ENCODE measurements at regions not wholly inside any gene's neighbourhood (a gene's known extent, or its start where the extent isn't known, plus 50 kb on each side); places are given as distances from the start of the nearest gene placed in this dataset.
"Not testable (repeated sequence)": the region's sequence is repeated elsewhere in the genome, so short reads cannot be mapped to it uniquely, and the experiment has no call there.

- Mint-ChIP-seq H3K36me3 (no peaks in the 10 kb centered on the region), H3K27ac (no peak overlapping the region), H3K4me3 (no peak overlapping the region), H3K9me3 (no peaks in the 10 kb centered on the region), H3K27me3 (peaks cover 13% of the 10 kb centered on the region), H3K4me1 (no peaks in the 10 kb centered on the region)
- DNase-seq (ENCODE audit: low spot score in 2 of 2): no peak
- ATAC-seq (ENCODE audit: low read depth): no peak
Observed at GRCh38 chr1:30660241-30660640, 63.1 kb downstream of the MATN1 start.

- Mint-ChIP-seq H3K36me3 (no peaks in the 10 kb centered on the region), H3K27ac (no peak overlapping the region), H3K4me3 (no peak overlapping the region), H3K4me1 (no peaks in the 10 kb centered on the region), H3K27me3 (peaks cover 13% of the 10 kb centered on the region), H3K9me3 (no peaks in the 10 kb centered on the region)
- DNase-seq (ENCODE audit: low spot score in 2 of 2) (no peak), ATAC-seq (ENCODE audit: low read depth) (no peak)
Observed at GRCh38 chr1:30659702-30660101, 63.7 kb downstream of the MATN1 start.

- not testable (repeated sequence) for H3K4me1 Mint-ChIP-seq; ATAC-seq (ENCODE audit: low read depth); H3K27ac Mint-ChIP-seq; H3K36me3 Mint-ChIP-seq; H3K4me3 Mint-ChIP-seq; DNase-seq (ENCODE audit: low spot score in 2 of 2); H3K9me3 Mint-ChIP-seq
- peaks cover 13% of the 10 kb centered on the region for H3K27me3 Mint-ChIP-seq
Observed at GRCh38 chr1:30658375-30658774, 65.0 kb downstream of the MATN1 start.

GRCh38 chr1:30658014-30658336, 65.4 kb downstream of the MATN1 start:
- ATAC-seq (ENCODE audit: low read depth): no peak
- H3K4me3 Mint-ChIP-seq: no peak overlapping the region
- DNase-seq (ENCODE audit: low spot score in 2 of 2): no peak
- no peak overlapping the region for H3K27ac Mint-ChIP-seq
- peaks cover 12% of the 10 kb centered on the region for H3K27me3 Mint-ChIP-seq
- H3K36me3 Mint-ChIP-seq: no peaks in the 10 kb centered on the region
- H3K4me1 Mint-ChIP-seq: no peaks in the 10 kb centered on the region
- H3K9me3 Mint-ChIP-seq: no peaks in the 10 kb centered on the region

GRCh38 chr1:30657131-30658013, 66.0 kb downstream of the MATN1 start:
- H3K4me3 Mint-ChIP-seq: no peak overlapping the region
- ATAC-seq (ENCODE audit: low read depth) (no peak), DNase-seq (ENCODE audit: low spot score in 2 of 2) (no peak)
- H3K27me3 Mint-ChIP-seq: peaks cover 13% of the 10 kb centered on the region
- no peaks in the 10 kb centered on the region for H3K4me1 Mint-ChIP-seq
- no peaks in the 10 kb centered on the region for H3K9me3 Mint-ChIP-seq
- no peaks in the 10 kb centered on the region for H3K36me3 Mint-ChIP-seq
- no peak overlapping the region for H3K27ac Mint-ChIP-seq

GRCh38 chr1:30656171-30656940, 67.0 kb downstream of the MATN1 start:
- ATAC-seq (ENCODE audit: low read depth) (no peak), DNase-seq (ENCODE audit: low spot score in 2 of 2) (no peak)
- Mint-ChIP-seq H3K4me1 (no peaks in the 10 kb centered on the region), H3K4me3 (no peak overlapping the region), H3K27me3 (peaks cover 16% of the 10 kb centered on the region), H3K27ac (no peak overlapping the region), H3K9me3 (no peaks in the 10 kb centered on the region), H3K36me3 (no peaks in the 10 kb centered on the region)

GRCh38 chr1:30655672-30656071, 67.7 kb downstream of the MATN1 start:
- Mint-ChIP-seq H3K4me1 (no peaks in the 10 kb centered on the region), H3K4me3 (no peak overlapping the region)

GRCh38 chr1:30654188-30654587, 69.2 kb downstream of the MATN1 start:
- no peak for DNase-seq (ENCODE audit: low spot score in 2 of 2)
- Mint-ChIP-seq H3K9me3 (no peaks in the 10 kb centered on the region), H3K4me1 (peaks cover 11% of the 10 kb centered on the region), H3K4me3 (no peak overlapping the region), H3K36me3 (no peaks in the 10 kb centered on the region), H3K27ac (no peak overlapping the region), H3K27me3 (peaks cover 31% of the 10 kb centered on the region)
- ATAC-seq (ENCODE audit: low read depth): no peak

More at GRCh38 chr1:30655672-30656071, 67.7 kb downstream of the MATN1 start:
- no peak for ATAC-seq (ENCODE audit: low read depth)
- Mint-ChIP-seq H3K27ac (no peak overlapping the region), H3K27me3 (peaks cover 18% of the 10 kb centered on the region), H3K36me3 (no peaks in the 10 kb centered on the region), H3K9me3 (no peaks in the 10 kb centered on the region)
- no peak for DNase-seq (ENCODE audit: low spot score in 2 of 2)

- Mint-ChIP-seq H3K9me3 (no peaks in the 10 kb centered on the region), H3K27me3 (peaks cover 25% of the 10 kb centered on the region), H3K4me1 (peaks cover 11% of the 10 kb centered on the region), H3K27ac (no peak overlapping the region), H3K36me3 (no peaks in the 10 kb centered on the region), H3K4me3 (no peak overlapping the region)
- ATAC-seq (ENCODE audit: low read depth) (no peak), DNase-seq (ENCODE audit: low spot score in 2 of 2) (no peak)
Observed at GRCh38 chr1:30652152-30652841, 71.1 kb downstream of the MATN1 start.

GRCh38 chr1:30651395-30651794, 72.0 kb downstream of the MATN1 start:
- ATAC-seq (ENCODE audit: low read depth); DNase-seq (ENCODE audit: low spot score in 2 of 2); H3K4me3 Mint-ChIP-seq; H3K27ac Mint-ChIP-seq; H3K9me3 Mint-ChIP-seq; H3K36me3 Mint-ChIP-seq: not testable (repeated sequence)
- Mint-ChIP-seq H3K4me1 (peaks cover 11% of the 10 kb centered on the region), H3K27me3 (peaks cover 24% of the 10 kb centered on the region)

GRCh38 chr1:30650968-30651320, 72.4 kb downstream of the MATN1 start:
- Mint-ChIP-seq H3K36me3 (no peaks in the 10 kb centered on the region), H3K27ac (no peak overlapping the region), H3K4me3 (no peak overlapping the region), H3K9me3 (peaks cover 1% of the 10 kb centered on the region), H3K27me3 (peaks cover 27% of the 10 kb centered on the region), H3K4me1 (peaks cover 11% of the 10 kb centered on the region)
- DNase-seq (ENCODE audit: low spot score in 2 of 2) (no peak), ATAC-seq (ENCODE audit: low read depth) (no peak)

GRCh38 chr1:30650038-30650967, 73.1 kb downstream of the MATN1 start:
- Mint-ChIP-seq H3K27ac (no peak overlapping the region), H3K9me3 (peaks cover 1% of the 10 kb centered on the region), H3K4me1 (peaks cover 11% of the 10 kb centered on the region), H3K36me3 (no peaks in the 10 kb centered on the region), H3K4me3 (no peak overlapping the region), H3K27me3 (peaks cover 34% of the 10 kb centered on the region)
- DNase-seq (ENCODE audit: low spot score in 2 of 2) (no peak), ATAC-seq (ENCODE audit: low read depth) (no peak)

- H3K4me3 Mint-ChIP-seq: no peak overlapping the region
- ATAC-seq (ENCODE audit: low read depth) (no peak), DNase-seq (ENCODE audit: low spot score in 2 of 2) (no peak)
- H3K27ac Mint-ChIP-seq: no peak overlapping the region
- H3K36me3 Mint-ChIP-seq: no peaks in the 10 kb centered on the region
- H3K27me3 Mint-ChIP-seq: peaks cover 35% of the 10 kb centered on the region
- peaks cover 11% of the 10 kb centered on the region for H3K4me1 Mint-ChIP-seq
- H3K9me3 Mint-ChIP-seq: peaks cover 1% of the 10 kb centered on the region
Observed at GRCh38 chr1:30649321-30649991, 73.9 kb downstream of the MATN1 start.

Data from memory B cell (primary cell).